SK-N-MC (cell line): ENCODE measurements at regions not wholly inside any gene's neighbourhood (a gene's known extent, or its start where the extent isn't known, plus 50 kb on each side); places are given as distances from the start of the nearest gene placed in this dataset.

ENCODE experiments used
- EZH2 ChIP-seq: fragments of 200-600 bp; sonication (generic); IDR thresholded peaks from one replicate; pipeline ENCODE4 v1.6.1; 2017; ENCODE audit warnings: antibody characterized with exemption
- POLR2AphosphoS5 ChIP-seq: IDR thresholded peaks from 2 replicates; pipeline ENCODE4 v1.6.1; 2012; ENCODE audit warnings: mild to moderate bottlenecking, low read depth, low read length, borderline replicate concordance

GRCh38 chr1:29390491-29391361 lies 154.4 kb downstream of the PTPRU start:
- TF ChIP-seq POLR2AphosphoS5 (no peak), EZH2 (no peak)
